ENCODE measurements at regions not wholly inside any gene's neighbourhood (a gene's known extent, or its start where the extent isn't known, plus 50 kb on each side); places are given as distances from the start of the nearest gene placed in this dataset.

DNA sequence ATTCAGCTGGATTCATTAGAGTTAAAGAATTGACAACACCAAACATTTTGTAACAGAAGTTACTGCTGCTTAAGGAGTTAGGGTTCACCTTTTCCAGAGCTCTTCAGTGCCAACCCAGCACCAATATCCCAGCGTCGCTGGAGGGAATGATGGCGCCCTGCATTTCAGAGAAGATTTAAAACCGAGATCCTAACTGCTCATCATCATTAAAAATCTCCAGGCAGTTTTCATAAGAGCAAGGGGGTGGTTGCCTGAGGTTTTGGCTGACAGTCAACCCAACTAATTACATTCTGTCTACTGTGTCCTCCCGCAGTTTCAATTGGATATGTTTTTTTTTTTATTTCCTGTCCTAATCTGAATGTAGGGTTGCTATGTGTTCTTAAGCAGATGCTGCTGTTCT is 509.6 kb upstream of the TCF4 start:
- FAIRE-seq: no peak
- no peak for DNase-seq
- intact Hi-C loops (cut with DNase I): no loop called here

GRCh38 chr18:56096861-56097260 is 508.9 kb upstream of the TCF4 start:
- H3K9me3 ChIP-seq: no peaks in the 10 kb centered on the region
- H3K4me3 ChIP-seq: no peak overlapping the region
- no peaks in the 10 kb centered on the region for H3K4me1 ChIP-seq
- no peaks in the 10 kb centered on the region for H3K27me3 ChIP-seq
- WGBS, 2 donors: 69 to 70% methylated on average over 4 of the region's 4 CpGs
- DNase-seq (no peak), ATAC-seq (no peak), FAIRE-seq (no peak)
- no peaks in the 10 kb centered on the region for H3K36me3 ChIP-seq
- H3K27ac ChIP-seq: no peak overlapping the region
- intact Hi-C loops (cut with DNase I): no loop called here
- TF ChIP-seq, protein P1, sequence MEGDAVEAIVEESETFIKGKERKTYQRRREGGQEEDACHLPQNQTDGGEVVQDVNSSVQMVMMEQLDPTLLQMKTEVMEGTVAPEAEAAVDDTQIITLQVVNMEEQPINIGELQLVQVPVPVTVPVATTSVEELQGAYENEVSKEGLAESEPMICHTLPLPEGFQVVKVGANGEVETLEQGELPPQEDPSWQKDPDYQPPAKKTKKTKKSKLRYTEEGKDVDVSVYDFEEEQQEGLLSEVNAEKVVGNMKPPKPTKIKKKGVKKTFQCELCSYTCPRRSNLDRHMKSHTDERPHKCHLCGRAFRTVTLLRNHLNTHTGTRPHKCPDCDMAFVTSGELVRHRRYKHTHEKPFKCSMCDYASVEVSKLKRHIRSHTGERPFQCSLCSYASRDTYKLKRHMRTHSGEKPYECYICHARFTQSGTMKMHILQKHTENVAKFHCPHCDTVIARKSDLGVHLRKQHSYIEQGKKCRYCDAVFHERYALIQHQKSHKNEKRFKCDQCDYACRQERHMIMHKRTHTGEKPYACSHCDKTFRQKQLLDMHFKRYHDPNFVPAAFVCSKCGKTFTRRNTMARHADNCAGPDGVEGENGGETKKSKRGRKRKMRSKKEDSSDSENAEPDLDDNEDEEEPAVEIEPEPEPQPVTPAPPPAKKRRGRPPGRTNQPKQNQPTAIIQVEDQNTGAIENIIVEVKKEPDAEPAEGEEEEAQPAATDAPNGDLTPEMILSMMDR (IDR thresholded peaks at IDR 0.05): no peak

More for the DNA sequence above, 509.6 kb upstream of the TCF4 start:
- Histone ChIP-seq H3K36me3 (no peaks in the 10 kb centered on the region), H3K27ac (no peak overlapping the region), H3K4me1 (no peaks in the 10 kb centered on the region), H3K27me3 (no peaks in the 10 kb centered on the region), H3K9me3 (no peaks in the 10 kb centered on the region), H3K4me3 (no peak overlapping the region)
- no peak for ATAC-seq
- TF ChIP-seq, protein P1 (IDR thresholded peaks at IDR 0.05): no peak
- 94% methylated on average over 5 of the region's 5 CpGs for WGBS, 2 donors

- 87 to 91% methylated on average over 4 of the region's 4 CpGs for WGBS, 2 donors
- H3K36me3 ChIP-seq: no peaks in the 10 kb centered on the region
- no peak overlapping the region for H3K27ac ChIP-seq
- no peak overlapping the region for H3K4me3 ChIP-seq
- FAIRE-seq (no peak), ATAC-seq (no peak), DNase-seq (no peak)
- intact Hi-C loops (cut with DNase I): no loop called here
- TF ChIP-seq, protein P1 (IDR thresholded peaks at IDR 0.05): no peak
- H3K4me1 ChIP-seq: no peaks in the 10 kb centered on the region
- no peaks in the 10 kb centered on the region for H3K9me3 ChIP-seq
- H3K27me3 ChIP-seq: no peaks in the 10 kb centered on the region
Observed at GRCh38 chr18:56089612-56090258, 501.7 kb upstream of the TCF4 start.

GRCh38 chr18:56086786-56087185 is 498.8 kb upstream of the TCF4 start:
- Histone ChIP-seq H3K9me3 (no peaks in the 10 kb centered on the region), H3K27ac (no peak overlapping the region), H3K4me3 (no peak overlapping the region), H3K36me3 (no peaks in the 10 kb centered on the region), H3K4me1 (no peaks in the 10 kb centered on the region), H3K27me3 (no peaks in the 10 kb centered on the region)
- ATAC-seq: no peak
- 92 to 95% methylated on average over 7 of the region's 7 CpGs for WGBS, 2 donors
- intact Hi-C loops (cut with DNase I): no loop called here
- TF ChIP-seq, protein P1 (IDR thresholded peaks at IDR 0.05): no peak
- no peak for FAIRE-seq
- no peak for DNase-seq

- intact Hi-C loops (cut with DNase I): no loop called here
- no peak for ATAC-seq
- WGBS, 2 donors: 88 to 91% methylated on average over 4 of the region's 4 CpGs
- no peak for FAIRE-seq
- Histone ChIP-seq H3K27ac (no peak overlapping the region), H3K9me3 (no peaks in the 10 kb centered on the region), H3K27me3 (no peaks in the 10 kb centered on the region), H3K4me3 (no peak overlapping the region), H3K36me3 (no peaks in the 10 kb centered on the region), H3K4me1 (no peaks in the 10 kb centered on the region)
- DNase-seq: no peak
- TF ChIP-seq, protein P1 (IDR thresholded peaks at IDR 0.05): no peak
Observed at GRCh38 chr18:56086176-56086575, 498.2 kb upstream of the TCF4 start.

Data from pancreas (tissue), 10 donors.